Uterus (tissue), 3 donors: ENCODE measurements at regions not wholly inside any gene's neighbourhood (a gene's known extent, or its start where the extent isn't known, plus 50 kb on each side); places are given as distances from the start of the nearest gene placed in this dataset.

Experiments
- DNase-seq, 2 donors: peaks; one replicate each; pipeline ENCODE4 v3.0.0-alpha.2; 2019 to 2020
- H3K27ac ChIP-seq, 2 donors: fragments of 200-600 bp; sonication (generic); 1 replicate in 1 of 2; 2 replicates in 1 of 2; pipeline ENCODE4 v1.5.1; 2016 to 2018
- H3K27me3 ChIP-seq, 2 donors: fragments of 200-600 bp; sonication (generic); one replicate each; pipeline ENCODE4 v1.5.1; 2018 to 2019; ENCODE audit warnings: control low read depth in 1 of 2
- H3K36me3 ChIP-seq, 2 donors: fragments of 200-600 bp; sonication (generic); one replicate each; pipeline ENCODE4 v1.5.1; 2019; ENCODE audit warnings: control low read depth in 1 of 2
- H3K4me1 ChIP-seq, 2 donors: fragments of 200-600 bp; sonication (generic); one replicate each; pipeline ENCODE4 v1.5.1; 2018 to 2019; ENCODE audit warnings: control low read depth in 1 of 2
- H3K4me3 ChIP-seq, 2 donors: fragments of 200-600 bp; sonication (generic); 1 replicate in 1 of 2; 2 replicates in 1 of 2; pipeline ENCODE4 v1.5.1; 2018 to 2019; ENCODE audit warnings: mild to moderate bottlenecking in 1 of 2
- H3K9me3 ChIP-seq, 2 donors: fragments of 200-600 bp; sonication (generic); one replicate each; pipeline ENCODE4 v1.5.1; 2019; ENCODE audit warnings: control low read depth in 1 of 2
- CTCF ChIP-seq, 4 experiments: fragments of 200-600 bp in 2 of 4; fragments of 450-650 bp in 2 of 4; sonication (generic) in 2 of 4; IDR thresholded peaks; one replicate each; pipeline ENCODE4 v1.5.1; 2016 to 2019; ENCODE audit warnings: antibody characterized with exemption in 4 of 4, mild to moderate bottlenecking in 2 of 4, moderate library complexity in 1 of 4
- POLR2A ChIP-seq, 2 donors: fragments of 450-650 bp; IDR thresholded peaks; one replicate each; pipeline ENCODE4 v1.6.1; 2016; ENCODE audit warnings: antibody characterized with exemption in 2 of 2, mild to moderate bottlenecking in 1 of 2, moderate library complexity in 1 of 2
- intact Hi-C: fragments of 100-400 bp; cut with DNase I; formaldehyde crosslinking; loops from one replicate; pipeline ENCODE4 v1.15.1; 2023; ENCODE audit warnings: low total_unique reads
- donor health status: DM: yes; HTN: yes; CAD: no.

- TF ChIP-seq POLR2A (IDR thresholded peaks at IDR 0.05) (no peak), CTCF (IDR thresholded peaks at IDR 0.05) (no peak)
- no peak overlapping the region for H3K4me3 ChIP-seq
- H3K27me3 ChIP-seq, result no peaks in the 10 kb centered on the region
- H3K4me1 ChIP-seq, result no peaks in the 10 kb centered on the region
- H3K36me3 ChIP-seq, result no peaks in the 10 kb centered on the region
- H3K27ac ChIP-seq, result no peak overlapping the region
- intact Hi-C loops, result no loop called here
- no peak for DNase-seq
- no peaks in the 10 kb centered on the region for H3K9me3 ChIP-seq
Measured at GRCh38 chr5:114206640-114207039, 155.2 kb upstream of the KCNN2 start.

- no peaks in the 10 kb centered on the region for H3K27me3 ChIP-seq
- no peak for TF ChIP-seq POLR2A (IDR thresholded peaks at IDR 0.05)
- TF ChIP-seq CTCF (IDR thresholded peaks at IDR 0.05), result no peak
- no peaks in the 10 kb centered on the region for H3K4me1 ChIP-seq
- H3K27ac ChIP-seq, result no peak overlapping the region
- no peaks in the 10 kb centered on the region for H3K36me3 ChIP-seq
- intact Hi-C loops, result no loop called here
- H3K4me3 ChIP-seq, result no peak overlapping the region
- DNase-seq, result no peak
- H3K9me3 ChIP-seq, result no peaks in the 10 kb centered on the region
Measured at GRCh38 chr5:114207615-114208014, 154.3 kb upstream of the KCNN2 start.

GRCh38 chr5:114208120-114208519, 153.8 kb upstream of the KCNN2 start:
- no peak for DNase-seq
- Histone ChIP-seq H3K4me3 (no peak overlapping the region), H3K27ac (no peak overlapping the region), H3K27me3 (no peaks in the 10 kb centered on the region), H3K9me3 (no peaks in the 10 kb centered on the region), H3K36me3 (no peaks in the 10 kb centered on the region), H3K4me1 (no peaks in the 10 kb centered on the region)
- intact Hi-C loops, result no loop called here
- TF ChIP-seq POLR2A (IDR thresholded peaks at IDR 0.05) (no peak), CTCF (IDR thresholded peaks at IDR 0.05) (no peak)

GRCh38 chr5:114208588-114208987, 153.3 kb upstream of the KCNN2 start:
- Histone ChIP-seq H3K4me3 (no peak overlapping the region), H3K9me3 (no peaks in the 10 kb centered on the region), H3K36me3 (no peaks in the 10 kb centered on the region), H3K4me1 (no peaks in the 10 kb centered on the region), H3K27me3 (no peaks in the 10 kb centered on the region), H3K27ac (no peak overlapping the region)
- DNase-seq, result no peak
- no peak for TF ChIP-seq CTCF (IDR thresholded peaks at IDR 0.05)
- no peak for TF ChIP-seq POLR2A (IDR thresholded peaks at IDR 0.05)
- intact Hi-C loops, result no loop called here

GRCh38 chr5:114210662-114211061, 151.2 kb upstream of the KCNN2 start:
- intact Hi-C loops, result no loop called here
- no peaks in the 10 kb centered on the region for H3K27me3 ChIP-seq
- no peak for TF ChIP-seq POLR2A (IDR thresholded peaks at IDR 0.05)
- no peak for TF ChIP-seq CTCF (IDR thresholded peaks at IDR 0.05)
- no peak overlapping the region for H3K27ac ChIP-seq
- H3K36me3 ChIP-seq, result no peaks in the 10 kb centered on the region
- no peak for DNase-seq
- H3K9me3 ChIP-seq, result no peaks in the 10 kb centered on the region
- no peaks in the 10 kb centered on the region for H3K4me1 ChIP-seq
- H3K4me3 ChIP-seq, result no peak overlapping the region
